Retina (tissue), 1 donor: ENCODE measurements at regions not wholly inside any gene's neighbourhood (a gene's known extent, or its start where the extent isn't known, plus 50 kb on each side); places are given as distances from the start of the nearest gene placed in this dataset.

Source experiments
- DNase-seq: peaks from one replicate; pipeline ENCODE4 v3.0.0-alpha.2; 2016

DNA sequence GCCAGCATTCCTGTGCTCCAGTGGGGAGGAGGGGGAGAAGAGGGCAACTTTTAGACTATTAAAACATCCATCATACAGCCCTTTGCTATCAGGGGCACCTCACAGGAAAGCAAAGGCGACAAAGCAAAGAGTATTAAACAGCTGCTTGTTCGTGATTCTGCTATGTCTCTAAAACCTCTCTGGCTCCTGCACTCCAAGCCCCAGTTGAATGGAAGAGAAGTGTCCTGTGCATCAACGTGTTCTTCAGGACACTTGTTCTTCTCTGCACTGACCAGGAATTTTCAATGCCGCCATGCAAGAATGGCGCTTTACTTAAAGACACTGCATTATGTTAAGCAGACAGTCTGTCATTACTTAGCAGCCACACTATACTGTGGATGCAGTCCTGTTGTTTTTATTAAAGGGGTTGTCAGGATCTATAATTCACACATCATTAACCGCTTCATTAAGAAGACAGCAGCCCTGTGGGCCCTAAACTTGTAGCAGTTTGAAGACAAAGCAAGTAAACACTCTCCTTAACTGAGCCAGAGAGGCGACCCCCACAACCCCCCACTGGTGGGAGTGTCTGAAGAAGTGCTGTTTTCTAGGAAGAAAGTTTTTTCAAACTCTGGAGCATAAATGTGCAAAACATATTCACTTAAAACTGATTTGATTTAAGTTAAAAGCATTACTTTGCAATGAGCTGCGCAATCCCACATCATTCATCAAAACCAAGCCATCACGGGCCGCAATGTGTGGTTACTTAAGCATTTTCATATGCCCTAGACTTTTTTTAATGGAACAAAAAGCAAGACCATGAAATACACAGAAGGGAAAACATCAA is 164.5 kb downstream of the ZNF608 start:
- DNase-seq, result no peak

DNA sequence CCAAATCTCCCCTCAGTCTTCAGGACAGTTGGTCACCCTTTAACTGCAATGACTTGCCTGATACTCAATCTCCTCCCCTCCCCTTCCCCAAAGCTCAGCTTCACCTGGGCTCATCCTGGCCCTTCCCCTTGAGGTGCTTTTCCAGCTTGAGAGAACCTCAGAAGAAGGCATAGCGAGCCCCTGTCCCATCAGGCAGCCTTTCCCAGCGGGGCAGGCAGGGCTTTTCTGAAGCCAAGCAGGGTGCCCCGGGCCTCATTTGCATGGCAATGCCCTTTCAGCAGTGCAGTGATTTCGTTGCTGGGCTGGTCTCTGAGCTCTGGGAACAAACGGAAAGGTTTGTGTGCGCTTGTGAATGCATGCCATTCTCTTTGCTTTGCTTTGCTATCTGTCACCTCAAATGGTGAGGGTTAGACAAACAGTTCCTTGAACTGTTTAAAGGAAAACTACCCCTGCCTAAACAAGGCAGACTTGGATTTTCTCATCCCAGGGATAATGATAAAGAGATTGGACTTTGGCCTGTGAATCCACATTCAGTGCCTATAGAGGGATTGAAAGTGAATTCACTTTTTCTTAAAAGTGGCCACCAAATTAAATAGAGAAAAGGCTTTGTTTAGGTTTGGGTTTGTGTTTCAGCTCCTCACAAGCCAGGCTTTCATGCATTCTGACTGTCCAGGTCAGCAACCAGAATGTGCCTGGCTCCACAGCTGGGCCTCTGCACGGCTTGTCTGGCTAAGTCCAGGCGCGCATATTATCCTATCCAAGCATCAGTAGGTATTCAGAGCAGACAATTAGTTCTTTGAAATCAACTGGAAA is 165.3 kb downstream of the ZNF608 start:
- DNase-seq, result peak; percentile 85

DNA sequence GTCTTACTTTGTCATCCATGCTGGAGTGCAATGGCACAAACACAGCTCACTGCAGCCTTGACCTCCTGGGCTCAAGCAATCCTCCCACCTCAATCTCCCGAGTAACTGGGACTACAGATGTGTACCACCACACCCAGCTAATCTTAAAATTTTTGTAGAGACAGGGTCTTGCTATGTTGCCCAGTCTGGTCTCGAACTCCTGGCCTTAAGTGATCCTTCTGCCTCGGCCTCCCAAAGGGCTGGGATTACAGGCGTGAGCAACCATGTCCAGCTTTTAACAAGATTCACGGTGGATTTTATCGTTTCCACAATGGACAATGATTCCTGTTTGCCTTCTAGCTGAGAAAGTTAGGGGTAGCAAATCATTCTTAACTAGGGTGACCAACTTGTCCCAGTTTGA is 165.9 kb downstream of the ZNF608 start:
- DNase-seq, result no peak

- no peak for DNase-seq
Measured at GRCh38 chr5:124576848-124577409, 169.5 kb downstream of the ZNF608 start.

GRCh38 chr5:124575725-124576124 is 170.7 kb downstream of the ZNF608 start:
- no peak for DNase-seq

GRCh38 chr5:124574521-124575436 is 171.7 kb downstream of the ZNF608 start:
- DNase-seq, result peak; percentile 59

DNA sequence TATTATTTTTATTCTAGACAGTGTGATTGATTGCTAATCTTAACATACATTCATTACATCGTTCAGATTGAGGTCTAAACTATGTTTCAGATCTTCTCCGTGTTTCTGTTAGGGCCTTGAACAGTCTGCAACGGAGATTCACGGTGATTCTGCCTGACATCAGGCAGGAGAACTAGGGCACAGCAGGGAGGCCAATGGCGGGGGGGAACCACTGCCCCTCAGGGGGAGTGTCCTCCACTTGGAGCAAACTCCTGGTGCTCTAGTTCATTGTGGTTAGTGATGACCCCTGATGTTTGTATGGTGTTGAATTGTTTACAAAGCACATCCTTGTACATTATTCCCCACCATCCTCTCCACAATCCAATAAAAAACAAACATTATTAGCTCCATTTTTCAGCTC is 173.5 kb downstream of the ZNF608 start:
- no peak for DNase-seq

DNA sequence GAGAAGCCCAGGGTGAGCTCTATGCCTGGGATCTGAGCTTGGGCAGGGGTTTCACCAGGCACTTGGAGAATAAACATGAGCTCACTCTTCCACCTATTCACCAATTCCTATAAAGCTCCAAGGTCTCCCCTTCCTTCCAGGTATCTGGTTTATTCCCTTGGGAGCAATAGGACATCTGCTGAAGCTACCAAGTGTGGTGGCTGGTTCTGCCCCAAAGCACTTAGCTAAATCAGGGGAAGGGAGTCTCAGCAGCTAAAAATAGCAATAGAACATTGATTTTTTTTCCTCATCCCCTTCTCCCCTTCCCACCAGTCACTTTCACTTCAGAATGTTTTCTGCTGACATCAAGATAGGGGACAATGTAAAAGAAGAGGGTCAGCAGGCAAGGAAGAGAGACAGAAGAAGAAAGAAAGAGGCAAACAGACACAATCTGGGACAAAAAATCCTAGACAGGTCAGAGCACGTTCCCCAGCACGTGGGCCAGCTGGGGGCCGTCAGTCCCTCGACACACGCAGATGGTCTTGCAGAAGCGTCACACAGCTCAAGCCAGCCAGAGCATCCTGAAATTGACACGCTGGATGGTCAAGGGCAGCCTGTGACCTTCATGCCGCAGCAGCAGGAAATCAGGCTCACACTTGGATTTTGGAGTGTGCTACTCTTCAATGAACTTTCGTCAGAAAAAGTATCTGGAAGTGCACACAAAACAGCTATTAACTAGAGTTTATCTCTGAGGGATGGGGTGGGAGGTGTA is 176.0 kb downstream of the ZNF608 start:
- peak; percentile 73 for DNase-seq

- no peak for DNase-seq
Measured at GRCh38 chr5:124566875-124567450, 179.5 kb downstream of the ZNF608 start.

GRCh38 chr5:124561451-124561850 is 185.0 kb downstream of the ZNF608 start:
- DNase-seq, result no peak

GRCh38 chr5:124560370-124560769 is 186.1 kb downstream of the ZNF608 start:
- no peak for DNase-seq

GRCh38 chr5:124557761-124558160 is 188.7 kb downstream of the ZNF608 start:
- no peak for DNase-seq

DNA sequence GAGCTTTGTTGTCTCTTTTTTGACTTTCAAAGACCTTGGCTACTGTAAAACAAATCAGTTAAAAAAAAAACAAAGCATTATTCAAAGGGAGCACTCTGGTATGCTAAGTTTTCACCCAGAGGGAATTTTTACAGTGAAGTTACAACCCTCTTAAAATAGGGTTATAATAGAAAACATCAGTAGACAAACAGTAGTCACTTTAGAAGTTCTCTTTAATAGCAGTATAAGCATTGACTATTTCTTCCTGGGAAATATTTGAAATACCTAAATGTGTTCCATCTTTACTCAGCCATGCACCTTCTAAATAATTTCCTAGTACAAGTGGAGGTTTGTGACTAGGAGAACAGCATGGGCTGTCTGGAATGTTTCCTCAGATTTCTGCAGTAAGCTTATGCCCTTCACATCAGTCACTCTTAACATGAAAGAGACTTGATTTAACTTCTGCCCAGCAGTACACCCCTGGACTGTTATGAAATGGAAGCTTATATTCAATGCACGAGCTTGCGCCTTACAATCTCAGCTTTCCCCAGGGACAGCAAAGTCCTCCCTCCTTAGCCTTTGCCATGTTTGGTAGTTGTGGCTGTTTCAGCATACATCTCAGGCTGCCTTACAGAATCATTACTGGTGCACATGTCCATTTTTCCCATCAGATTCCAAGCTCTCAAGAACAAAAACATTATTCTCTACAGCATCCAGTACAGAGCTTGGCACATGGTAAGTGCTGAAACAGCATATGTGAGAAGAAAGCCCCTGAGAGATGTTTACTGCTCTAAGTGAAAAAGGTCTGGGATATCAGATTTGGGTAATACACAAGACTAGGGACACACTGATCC is 191.5 kb downstream of the ZNF608 start:
- DNase-seq, result no peak

- DNase-seq, result no peak
Measured at GRCh38 chr5:124553911-124554310, 192.5 kb downstream of the ZNF608 start.

GRCh38 chr5:124552526-124552925 is 193.9 kb downstream of the ZNF608 start:
- no peak for DNase-seq

- no peak for DNase-seq
Measured at GRCh38 chr5:124551939-124552279, 194.5 kb downstream of the ZNF608 start.

- DNase-seq, result no peak
Measured at GRCh38 chr5:124550731-124551130, 195.7 kb downstream of the ZNF608 start.

- no peak for DNase-seq
Measured at GRCh38 chr5:124549891-124550436, 196.5 kb downstream of the ZNF608 start.

DNA sequence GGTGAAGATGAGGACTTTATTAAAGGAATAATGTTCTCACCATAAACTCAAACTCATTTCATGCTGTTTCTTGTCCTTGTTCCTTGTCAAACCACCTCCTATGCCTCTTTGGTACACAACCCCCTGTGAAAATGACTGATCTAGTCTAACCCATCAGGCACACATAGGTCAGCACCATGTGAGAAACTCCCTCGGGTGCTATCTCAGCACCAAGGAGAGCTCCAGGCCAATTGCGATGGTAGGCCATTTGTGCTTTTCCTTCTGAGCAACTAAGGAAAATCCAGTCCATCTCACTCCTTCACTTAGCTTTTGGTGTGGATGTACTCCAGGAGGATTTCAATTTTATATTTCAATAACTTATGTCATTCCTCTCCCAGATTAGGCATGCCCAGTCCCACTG is 199.8 kb downstream of the ZNF608 start:
- no peak for DNase-seq

GRCh38 chr5:124544366-124545055 is 201.9 kb downstream of the ZNF608 start:
- no peak for DNase-seq
